ENCODE measurements at regions not wholly inside any gene's neighbourhood (a gene's known extent, or its start where the extent isn't known, plus 50 kb on each side); places are given as distances from the start of the nearest gene placed in this dataset.
"Not testable (repeated sequence)": the region's sequence is repeated elsewhere in the genome, so short reads cannot be mapped to it uniquely, and the experiment has no call there.

DNA sequence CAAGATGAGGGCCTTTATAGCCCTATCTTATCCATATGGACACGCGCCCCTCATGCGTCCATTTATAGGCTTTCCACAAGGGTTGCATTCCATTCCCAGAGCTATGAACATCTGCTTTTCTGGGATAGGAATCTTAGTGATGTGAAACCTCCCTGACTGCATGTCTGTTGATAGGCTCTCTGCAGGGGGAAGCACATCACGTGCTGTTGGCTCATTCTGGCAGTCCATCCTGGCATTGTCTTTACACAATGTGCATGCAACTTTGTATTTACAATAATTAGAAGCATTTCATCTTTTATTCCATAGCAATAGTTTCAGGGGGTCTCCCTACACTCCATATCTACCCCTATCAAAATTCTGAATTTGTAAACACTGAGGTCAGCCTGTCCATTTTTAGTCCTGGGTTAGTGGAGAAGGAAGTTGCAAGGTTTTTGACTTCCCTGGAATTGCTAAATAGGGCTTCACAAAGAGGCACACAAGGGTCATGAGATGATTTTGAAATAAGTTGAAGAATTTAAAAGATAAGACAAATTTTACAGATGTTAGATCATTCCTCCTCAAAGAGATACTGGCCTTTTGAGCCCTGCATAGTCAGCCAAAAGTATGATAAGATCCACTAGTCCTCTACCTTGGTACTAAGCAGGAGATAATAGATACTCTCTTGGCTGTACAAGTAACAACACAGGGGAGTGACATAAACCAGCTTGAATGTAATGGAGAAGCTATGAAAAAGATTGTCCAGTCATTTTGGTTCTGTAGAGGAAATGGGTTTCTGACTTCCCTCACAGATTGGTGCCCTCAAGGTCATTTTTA is 98.7 kb upstream of the GPR141 start:
- intact Hi-C loops (cut with DNase I); DNase-seq; ATAC-seq (ENCODE audit: poor library complexity): not testable (repeated sequence)

DNA sequence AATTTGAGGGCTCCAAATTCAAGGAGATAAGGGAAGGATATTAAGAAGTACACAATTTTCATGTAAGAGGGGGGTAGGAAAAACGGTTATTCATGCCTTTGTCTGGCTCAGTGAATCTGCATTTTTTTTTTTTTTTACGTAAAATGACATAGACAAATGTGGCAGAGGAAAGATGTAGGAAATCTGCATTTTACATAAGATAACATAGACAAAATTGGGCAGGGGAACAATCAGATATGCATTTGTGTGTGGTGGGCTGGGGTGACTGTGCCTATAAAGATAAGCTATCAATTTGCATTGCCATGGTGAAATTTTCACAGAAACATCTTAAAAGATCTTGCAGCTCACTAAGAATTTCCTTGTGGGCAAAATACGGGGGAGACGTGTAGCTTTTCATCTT is 92.7 kb upstream of the GPR141 start:
- no peak for ATAC-seq (ENCODE audit: poor library complexity)
- DNase-seq = no peak
- intact Hi-C loops (cut with DNase I) = no loop called here

DNA sequence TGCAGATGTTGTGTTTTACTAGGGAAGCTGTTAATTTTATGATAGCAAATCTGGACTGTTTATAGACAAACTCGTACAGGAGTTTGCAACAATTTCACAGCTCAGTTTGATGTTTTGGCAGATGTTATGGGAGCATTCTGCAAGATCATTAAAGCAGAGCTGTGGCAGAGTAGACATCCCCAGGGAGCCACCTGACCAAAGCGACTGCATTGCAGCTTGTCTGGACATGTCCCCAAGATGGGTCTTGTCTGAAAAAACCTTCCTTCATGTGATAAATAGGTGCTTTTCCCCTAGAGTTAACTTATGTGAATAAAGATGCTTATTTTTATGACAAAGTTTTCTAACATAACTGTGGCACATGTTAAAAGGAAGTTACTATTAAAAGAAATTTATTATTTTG is 91.2 kb upstream of the GPR141 start:
- ATAC-seq (ENCODE audit: poor library complexity) (no peak), DNase-seq (no peak)
- intact Hi-C loops (cut with DNase I) = no loop called here

DNA sequence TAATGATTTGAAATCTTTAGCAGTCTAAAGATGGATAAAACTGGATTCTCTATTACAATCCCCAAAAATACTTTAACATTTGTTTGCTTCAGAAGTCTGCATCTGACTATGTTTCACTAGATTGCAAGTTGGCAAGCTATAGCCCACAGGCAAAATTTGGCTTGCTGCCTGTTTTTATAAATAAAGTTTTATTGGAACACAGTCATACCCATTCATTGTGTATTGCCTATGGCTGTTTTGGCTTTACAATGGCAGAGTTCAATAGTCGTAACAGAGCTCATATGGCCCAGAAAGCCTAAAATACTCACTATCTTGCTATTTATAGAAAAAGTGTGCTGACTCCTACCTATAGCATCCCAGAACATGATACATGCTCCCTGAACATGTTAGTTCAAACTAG is 89.0 kb upstream of the GPR141 start:
- no peak for ATAC-seq (ENCODE audit: poor library complexity)
- no peak for DNase-seq
- intact Hi-C loops (cut with DNase I) = no loop called here

DNA sequence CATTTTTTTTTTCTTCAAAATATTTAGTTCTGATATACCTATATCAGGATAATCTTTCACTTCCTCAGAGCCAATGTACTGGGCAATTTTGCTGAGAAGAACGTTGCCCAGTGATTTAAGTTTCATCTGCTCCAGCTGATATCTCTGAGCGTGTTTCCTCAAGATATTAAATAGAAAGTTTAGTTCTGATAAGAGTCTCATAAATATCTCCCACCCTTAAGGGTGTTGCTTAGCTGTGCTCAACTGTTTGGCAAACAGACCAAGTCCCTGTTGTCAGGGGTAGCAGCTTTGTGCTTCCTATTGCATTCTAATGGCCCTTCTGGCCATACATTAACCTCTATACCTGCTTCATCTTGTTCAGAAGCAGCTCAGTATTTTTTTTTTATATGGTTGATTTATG is 84.7 kb upstream of the GPR141 start:
- intact Hi-C loops (cut with DNase I) = no loop called here
- ATAC-seq (ENCODE audit: poor library complexity) = no peak
- no peak for DNase-seq

DNA sequence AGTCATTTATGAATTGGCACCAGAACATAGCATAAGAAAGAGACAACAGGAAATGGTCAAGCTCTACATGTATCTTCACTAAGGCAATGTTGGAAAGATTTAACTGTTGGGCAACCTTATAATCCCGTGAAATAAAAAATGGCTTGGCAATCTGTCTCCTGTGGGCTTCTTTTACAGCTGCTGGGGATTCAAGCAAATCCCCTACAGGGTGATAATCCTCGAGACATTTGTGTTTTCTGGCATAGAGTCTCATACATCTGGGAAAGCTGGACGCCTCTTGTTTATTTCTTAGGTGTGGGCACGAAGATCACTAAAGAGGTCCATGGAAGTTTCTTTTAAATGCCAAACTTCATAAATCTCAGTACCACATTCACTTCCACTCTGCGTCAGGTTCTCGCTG is 82.2 kb upstream of the GPR141 start:
- DNase-seq (no peak), ATAC-seq (ENCODE audit: poor library complexity) (no peak)
- intact Hi-C loops (cut with DNase I) = no loop called here

DNA sequence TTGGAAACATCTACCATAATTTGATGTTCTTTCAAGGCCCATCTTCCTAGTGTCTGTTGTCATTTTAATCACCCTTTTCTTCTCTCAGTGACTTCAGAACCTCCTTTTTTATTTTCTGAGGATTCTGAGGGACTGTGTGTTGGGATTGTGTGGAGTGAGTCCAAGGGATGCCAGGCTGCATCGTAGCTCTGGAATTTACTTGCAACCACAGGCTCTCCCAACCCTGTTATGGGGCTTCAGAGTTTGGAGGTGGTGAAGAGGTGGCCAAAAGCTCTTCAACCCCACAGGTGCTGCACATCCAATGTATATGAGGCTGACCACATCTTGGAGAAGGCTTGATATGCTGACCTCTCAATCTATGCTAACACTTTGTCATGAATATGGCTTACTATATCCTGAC is 79.5 kb upstream of the GPR141 start:
- ATAC-seq (ENCODE audit: poor library complexity) = no peak
- intact Hi-C loops (cut with DNase I) = no loop called here
- no peak for DNase-seq

DNA sequence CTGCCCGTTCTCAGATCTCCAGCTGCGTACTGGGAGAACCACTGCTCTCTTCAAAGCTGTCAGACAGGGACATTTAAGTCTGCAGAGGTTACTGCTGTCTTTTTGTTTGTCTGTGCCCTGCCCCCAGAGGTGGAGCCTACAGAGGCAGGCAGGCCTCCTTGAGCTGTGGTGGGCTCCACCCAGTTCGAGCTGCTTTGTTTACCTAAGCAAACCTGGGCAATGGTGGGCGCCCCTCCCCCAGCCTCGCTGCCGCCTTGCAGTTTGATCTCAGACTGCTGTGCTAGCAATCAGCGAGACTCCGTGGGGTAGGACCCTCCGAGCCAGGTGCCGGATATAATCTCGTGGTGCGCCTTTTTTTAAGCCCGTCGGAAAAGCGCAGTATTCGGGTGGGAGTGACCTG is 66.2 kb upstream of the GPR141 start:
- ATAC-seq (ENCODE audit: poor library complexity); DNase-seq; intact Hi-C loops (cut with DNase I): not testable (repeated sequence)

DNA sequence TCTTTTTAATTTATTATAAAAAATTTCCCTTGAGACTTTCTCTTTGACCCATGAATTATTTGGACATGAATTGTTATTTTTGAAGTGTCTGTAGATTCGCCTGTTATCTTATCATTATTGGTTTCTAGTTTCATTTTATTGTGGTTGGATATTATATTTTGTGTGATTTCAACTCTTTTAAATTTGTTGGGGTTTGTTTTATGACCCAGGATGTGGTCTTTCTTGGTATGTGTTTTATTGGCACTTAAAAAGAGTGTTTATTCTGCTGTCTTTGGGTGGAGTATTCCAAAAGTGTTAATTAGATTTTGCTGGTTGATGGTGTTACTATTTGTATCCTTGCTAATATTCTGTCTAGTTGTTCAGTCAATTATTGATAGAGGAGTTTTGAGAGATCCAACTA is 50.5 kb upstream of the GPR141 start:
- intact Hi-C loops (cut with DNase I) = no loop called here
- DNase-seq (no peak), ATAC-seq (ENCODE audit: poor library complexity) (no peak)

Measured in Right ventricle myocardium superior (tissue), 1 donor.